Lung (tissue), 12 donors: ENCODE measurements at regions not wholly inside any gene's neighbourhood (a gene's known extent, or its start where the extent isn't known, plus 50 kb on each side); places are given as distances from the start of the nearest gene placed in this dataset. TPM values are rescaled to one million over a fixed set of nuclear protein-coding genes. Genes with fewer than 3 reads are reported as not detected.

Experiments
- ATAC-seq: fragments of 200-7000 bp; cut with Tn5 transposase; one replicate; pipeline ENCODE4 v1.9.1; 2020; ENCODE audit warnings: moderate number of reproducible peaks; ENCODE audit not compliant: insufficient read depth, low FRiP score
- DNase-seq, 3 donors: peaks; one replicate each; pipeline ENCODE4 v3.0.0-alpha.2; 2013 to 2017
- H3K27ac ChIP-seq, 2 donors: one replicate each; pipeline ENCODE4 v1.5.1; 2013; ENCODE audit warnings: mild to moderate bottlenecking in 2 of 2, moderate library complexity in 2 of 2, control low read depth in 1 of 2, inconsistent platforms in 1 of 2, low read depth in 1 of 2, low read length in 1 of 2
- H3K27me3 ChIP-seq, 3 donors: one replicate each; pipeline ENCODE4 v1.5.1; 2013; ENCODE audit warnings: low read length in 2 of 3; ENCODE audit not compliant: control insufficient read depth in 3 of 3, insufficient read depth in 3 of 3
- H3K36me3 ChIP-seq, 4 donors: one replicate each; pipeline ENCODE4 v1.5.1; 2013; ENCODE audit warnings: low read length in 4 of 4, mild to moderate bottlenecking in 1 of 4, moderate library complexity in 1 of 4; ENCODE audit not compliant: control insufficient read depth in 4 of 4, insufficient read depth in 4 of 4
- H3K4me1 ChIP-seq, 5 donors: one replicate each; pipeline ENCODE4 v1.5.1; 2013; ENCODE audit warnings: low read length in 5 of 5, mild to moderate bottlenecking in 2 of 5, moderate library complexity in 1 of 5; ENCODE audit not compliant: control insufficient read depth in 5 of 5, insufficient read depth in 5 of 5
- H3K4me3 ChIP-seq: one replicate; pipeline ENCODE4 v1.5.1; 2013; ENCODE audit warnings: mild to moderate bottlenecking, control low read depth, moderate library complexity
- H3K9ac ChIP-seq, 2 donors: one replicate each; pipeline ENCODE4 v1.5.1; 2013; ENCODE audit warnings: low read length in 2 of 2, control low read depth in 1 of 2; ENCODE audit not compliant: insufficient read depth in 1 of 2
- H3K9me3 ChIP-seq, 4 donors: one replicate each; pipeline ENCODE4 v1.5.1; 2013; ENCODE audit warnings: low read length in 3 of 4, mild to moderate bottlenecking in 1 of 4, moderate library complexity in 1 of 4; ENCODE audit not compliant: control insufficient read depth in 4 of 4, insufficient read depth in 3 of 4
- CTCF ChIP-seq: IDR thresholded peaks from 2 replicates; pipeline ENCODE4 v1.5.1; 2012; ENCODE audit warnings: mild to moderate bottlenecking; ENCODE audit errors: control extremely low read depth, extremely low read depth
- WGBS, 2 donors: extraction: QIAGEN DNeasy Blood & Tissue Kit; methylation state at CpG; one replicate each; pipeline ENCODE4 v1.1.7; 2013; 5-methylcytosine and 5-hydroxymethylcytosine counted together
- small RNA-seq: library from RNA; depleted of rRNA; stranded (forward); fragments of <200 nt; gene quantifications from one replicate; pipeline ENCODE3, GENCODE V24; 2014; ENCODE audit warnings: low replicate concordance
- donor health status: control.
- donor health status: control.
- donor health status: Bipolar disorder and iron deficiency.
- donor health status: healthy.
- donor health status: DM: yes; HTN: yes; CAD: no.

GRCh38 chr1:232101231-232101630 is 474.6 kb downstream of the DISC1 start:
- DNase-seq (no peak), ATAC-seq (no peak)
- TF ChIP-seq CTCF, result no peak
- no peak overlapping the region for H3K4me3 ChIP-seq
- peaks cover 0 to 8% (median 2%) of the 10 kb centered on the region in 4 donors for H3K9me3 ChIP-seq
- H3K36me3 ChIP-seq, result no peaks in the 10 kb centered on the region
- H3K4me1 ChIP-seq, result no peaks in the 10 kb centered on the region
- no peaks in the 10 kb centered on the region for H3K27me3 ChIP-seq
- no peak overlapping the region for H3K9ac ChIP-seq
- H3K27ac ChIP-seq, result no peak overlapping the region
- WGBS, 2 donors, result 84 to 94% methylated on average over 1 of the region's 1 CpG

GRCh38 chr1:232096751-232097150 is 470.2 kb downstream of the DISC1 start:
- 94 to 96% methylated on average over 3 of the region's 3 CpGs for WGBS, 2 donors
- Histone ChIP-seq H3K4me3 (no peak overlapping the region), H3K4me1 (no peaks in the 10 kb centered on the region), H3K36me3 (no peaks in the 10 kb centered on the region), H3K9ac (no peak overlapping the region), H3K27ac (no peak overlapping the region), H3K9me3 (peaks cover 0 to 7% (median 2%) of the 10 kb centered on the region in 4 donors), H3K27me3 (no peaks in the 10 kb centered on the region)
- TF ChIP-seq CTCF, result no peak
- no peak for ATAC-seq
- DNase-seq, result no peak

Small RNA genes in the stretch of these regions (small RNA-seq; reads per million reads assigned to genes)
- not detected for gene BX323014.1
- gene RN7SL299P, result not detected
